ENCODE measurements at regions not wholly inside any gene's neighbourhood (a gene's known extent, or its start where the extent isn't known, plus 50 kb on each side); places are given as distances from the start of the nearest gene placed in this dataset.
"Not testable (repeated sequence)": the region's sequence is repeated elsewhere in the genome, so short reads cannot be mapped to it uniquely, and the experiment has no call there.

DNA sequence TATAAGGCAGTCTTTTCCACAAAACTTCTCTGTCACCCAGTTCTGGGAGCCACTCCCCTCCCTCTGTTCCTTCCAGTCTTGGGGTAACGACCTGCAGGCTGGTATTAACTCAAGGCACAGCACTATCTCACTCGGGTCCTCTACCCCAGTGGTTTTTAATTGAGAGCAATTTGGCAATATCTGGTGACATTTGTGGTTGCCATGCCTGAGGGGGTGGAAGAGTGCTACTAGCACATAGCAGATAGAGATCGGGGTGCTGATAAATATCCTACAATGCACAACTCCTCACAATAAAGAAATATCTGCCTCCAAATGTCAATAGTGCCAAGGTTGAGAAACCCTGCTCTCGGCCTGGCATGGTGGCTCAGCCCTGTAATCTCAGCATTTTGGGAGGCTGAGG is 117.7 kb upstream of the ABCC4 start:
- H3K9ac ChIP-seq (ENCODE audit: insufficient read depth in 1 of 2, low read length in 2 of 2) = no peak overlapping the region
- no peak overlapping the region for H3K27ac ChIP-seq (ENCODE audit: low read depth in 1 of 2, low read length in 1 of 2)
- WGBS, 2 donors = 34 to 50% methylated on average over 4 of the region's 4 CpGs
- H3K4me3 ChIP-seq = no peak overlapping the region
- no peak for ATAC-seq (ENCODE audit: insufficient read depth, low FRiP score)
- no peaks in the 10 kb centered on the region for H3K4me1 ChIP-seq (ENCODE audit: control insufficient read depth in 5 of 5, insufficient read depth in 5 of 5, low read length in 5 of 5)
- no peak for DNase-seq
- H3K36me3 ChIP-seq (ENCODE audit: control insufficient read depth in 4 of 4, insufficient read depth in 4 of 4, low read length in 4 of 4) = no peaks in the 10 kb centered on the region
- H3K9me3 ChIP-seq (ENCODE audit: control insufficient read depth in 4 of 4, insufficient read depth in 3 of 4, low read length in 3 of 4) = peaks cover 0 to 3% (median 0%) of the 10 kb centered on the region in 4 donors
- TF ChIP-seq, protein P1, sequence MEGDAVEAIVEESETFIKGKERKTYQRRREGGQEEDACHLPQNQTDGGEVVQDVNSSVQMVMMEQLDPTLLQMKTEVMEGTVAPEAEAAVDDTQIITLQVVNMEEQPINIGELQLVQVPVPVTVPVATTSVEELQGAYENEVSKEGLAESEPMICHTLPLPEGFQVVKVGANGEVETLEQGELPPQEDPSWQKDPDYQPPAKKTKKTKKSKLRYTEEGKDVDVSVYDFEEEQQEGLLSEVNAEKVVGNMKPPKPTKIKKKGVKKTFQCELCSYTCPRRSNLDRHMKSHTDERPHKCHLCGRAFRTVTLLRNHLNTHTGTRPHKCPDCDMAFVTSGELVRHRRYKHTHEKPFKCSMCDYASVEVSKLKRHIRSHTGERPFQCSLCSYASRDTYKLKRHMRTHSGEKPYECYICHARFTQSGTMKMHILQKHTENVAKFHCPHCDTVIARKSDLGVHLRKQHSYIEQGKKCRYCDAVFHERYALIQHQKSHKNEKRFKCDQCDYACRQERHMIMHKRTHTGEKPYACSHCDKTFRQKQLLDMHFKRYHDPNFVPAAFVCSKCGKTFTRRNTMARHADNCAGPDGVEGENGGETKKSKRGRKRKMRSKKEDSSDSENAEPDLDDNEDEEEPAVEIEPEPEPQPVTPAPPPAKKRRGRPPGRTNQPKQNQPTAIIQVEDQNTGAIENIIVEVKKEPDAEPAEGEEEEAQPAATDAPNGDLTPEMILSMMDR (IDR thresholded peaks at IDR 0.05; ENCODE audit: control extremely low read depth, extremely low read depth) = no peak
- H3K27me3 ChIP-seq (ENCODE audit: control insufficient read depth in 3 of 3, insufficient read depth in 3 of 3, low read length in 2 of 3) = no peaks in the 10 kb centered on the region

DNA sequence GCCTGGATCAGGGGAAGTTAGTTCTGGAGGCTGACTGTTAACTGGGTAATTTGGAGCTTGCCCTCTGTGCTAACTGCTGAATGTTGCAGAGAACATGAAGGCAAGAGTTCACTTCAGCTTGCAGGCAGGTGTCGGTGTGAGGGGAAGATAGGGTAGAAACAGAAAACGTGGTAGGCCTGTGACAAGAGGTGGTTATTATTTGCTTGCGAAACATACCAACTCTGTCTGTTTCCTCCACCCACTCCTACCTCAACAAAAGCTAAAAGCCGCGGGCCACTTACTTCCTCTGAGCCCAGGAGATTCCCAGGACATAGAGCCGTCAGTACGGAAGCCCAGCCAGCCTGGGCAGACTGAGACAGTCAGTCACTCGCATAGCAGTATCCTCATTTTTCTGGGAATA is 119.2 kb upstream of the ABCC4 start:
- Histone ChIP-seq H3K9me3 (ENCODE audit: control insufficient read depth in 4 of 4, insufficient read depth in 3 of 4, low read length in 3 of 4) (peaks cover 0 to 3% (median 0%) of the 10 kb centered on the region in 4 donors), H3K27me3 (ENCODE audit: control insufficient read depth in 3 of 3, insufficient read depth in 3 of 3, low read length in 2 of 3) (no peaks in the 10 kb centered on the region), H3K9ac (ENCODE audit: insufficient read depth in 1 of 2, low read length in 2 of 2) (no peak overlapping the region), H3K4me1 (ENCODE audit: control insufficient read depth in 5 of 5, insufficient read depth in 5 of 5, low read length in 5 of 5) (no peaks in the 10 kb centered on the region), H3K27ac (ENCODE audit: low read depth in 1 of 2, low read length in 1 of 2) (no peak overlapping the region), H3K36me3 (ENCODE audit: control insufficient read depth in 4 of 4, insufficient read depth in 4 of 4, low read length in 4 of 4) (no peaks in the 10 kb centered on the region), H3K4me3 (no peak overlapping the region)
- DNase-seq (no peak), ATAC-seq (ENCODE audit: insufficient read depth, low FRiP score) (no peak)
- WGBS, 2 donors = 17 to 36% methylated on average over 8 of the region's 8 CpGs
- TF ChIP-seq, protein P1 (IDR thresholded peaks at IDR 0.05; ENCODE audit: control extremely low read depth, extremely low read depth) = no peak

DNA sequence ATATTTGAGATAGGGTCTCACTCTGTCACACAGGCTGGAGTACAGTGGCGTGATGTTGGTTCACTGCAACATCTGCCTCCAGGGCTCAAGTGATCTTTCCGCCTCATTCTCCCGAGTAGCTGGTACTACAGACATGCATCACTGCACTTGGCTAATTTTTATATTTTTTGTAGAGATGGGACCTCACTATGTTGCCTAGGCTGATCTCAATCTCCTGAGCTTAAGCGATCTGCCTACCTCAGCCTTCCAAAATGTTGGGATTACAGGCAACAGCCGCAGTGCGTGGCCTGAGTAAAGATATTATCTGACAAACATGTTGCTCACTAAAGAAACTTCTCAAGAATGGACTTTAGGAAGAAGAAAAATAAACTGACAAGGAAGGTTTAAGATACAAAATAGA is 125.4 kb upstream of the ABCC4 start:
- DNase-seq = no peak
- WGBS, 2 donors = 97 to 98% methylated on average over 6 of the region's 6 CpGs
- no peaks in the 10 kb centered on the region for H3K4me1 ChIP-seq (ENCODE audit: control insufficient read depth in 5 of 5, insufficient read depth in 5 of 5, low read length in 5 of 5)
- no peak overlapping the region for H3K27ac ChIP-seq (ENCODE audit: low read depth in 1 of 2, low read length in 1 of 2)
- TF ChIP-seq, protein P1 (IDR thresholded peaks at IDR 0.05; ENCODE audit: control extremely low read depth, extremely low read depth) = no peak
- no peak overlapping the region for H3K9ac ChIP-seq (ENCODE audit: insufficient read depth in 1 of 2, low read length in 2 of 2)
- no peaks in the 10 kb centered on the region for H3K9me3 ChIP-seq (ENCODE audit: control insufficient read depth in 4 of 4, insufficient read depth in 3 of 4, low read length in 3 of 4)
- no peaks in the 10 kb centered on the region for H3K36me3 ChIP-seq (ENCODE audit: control insufficient read depth in 4 of 4, insufficient read depth in 4 of 4, low read length in 4 of 4)
- no peaks in the 10 kb centered on the region for H3K27me3 ChIP-seq (ENCODE audit: control insufficient read depth in 3 of 3, insufficient read depth in 3 of 3, low read length in 2 of 3)
- H3K4me3 ChIP-seq = no peak overlapping the region
- ATAC-seq (ENCODE audit: insufficient read depth, low FRiP score) = no peak

DNA sequence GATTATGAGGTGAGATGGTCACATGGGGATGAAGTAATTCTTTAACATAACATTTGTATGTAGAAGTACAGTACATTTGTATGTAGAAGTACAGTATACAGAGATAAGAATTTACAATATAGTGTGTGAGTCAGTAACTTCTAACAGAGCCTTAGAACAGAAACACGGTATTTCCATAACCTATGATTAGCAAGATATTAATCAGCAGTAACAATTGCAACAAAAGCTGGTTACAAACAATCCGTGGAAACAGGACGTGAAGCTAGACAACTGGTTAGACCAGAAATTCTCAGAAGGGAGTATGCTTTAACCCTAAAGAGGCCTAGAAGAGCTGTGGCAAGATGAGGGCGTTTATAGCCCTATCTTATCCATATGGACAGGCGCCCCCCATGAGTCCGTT is 122.0 kb upstream of the CLDN10 start:
- not testable (repeated sequence) for DNase-seq; H3K27me3 ChIP-seq (ENCODE audit: control insufficient read depth in 3 of 3, insufficient read depth in 3 of 3, low read length in 2 of 3); ATAC-seq (ENCODE audit: insufficient read depth, low FRiP score); H3K4me1 ChIP-seq (ENCODE audit: control insufficient read depth in 5 of 5, insufficient read depth in 5 of 5, low read length in 5 of 5); H3K27ac ChIP-seq (ENCODE audit: low read depth in 1 of 2, low read length in 1 of 2); H3K9me3 ChIP-seq (ENCODE audit: control insufficient read depth in 4 of 4, insufficient read depth in 3 of 4, low read length in 3 of 4); H3K4me3 ChIP-seq; H3K9ac ChIP-seq (ENCODE audit: insufficient read depth in 1 of 2, low read length in 2 of 2); H3K36me3 ChIP-seq (ENCODE audit: control insufficient read depth in 4 of 4, insufficient read depth in 4 of 4, low read length in 4 of 4)
- WGBS, 2 donors = 59 to 79% methylated on average over 6 of the region's 6 CpGs
